GM23338 (cell line): ENCODE measurements at regions not wholly inside any gene's neighbourhood (a gene's known extent, or its start where the extent isn't known, plus 50 kb on each side); places are given as distances from the start of the nearest gene placed in this dataset.

Experiments
- ATAC-seq: fragments of 200-7000 bp; cut with Tn5 transposase; 3 replicates; pipeline ENCODE4 v1.9.1; 2020
- DNase-seq: peaks from one replicate; pipeline ENCODE4 v3.0.0-alpha.2; 2015; ENCODE audit warnings: low spot score
- H2AFZ ChIP-seq: fragments of 200-600 bp; sonication (generic); 2 replicates; pipeline ENCODE4 v1.8.0; 2016; ENCODE audit warnings: antibody characterized with exemption, mild to moderate bottlenecking, moderate library complexity
- H3F3A ChIP-seq: fragments of 200-600 bp; sonication (generic); replicated peaks from 2 replicates; pipeline ENCODE4 v1.8.0; 2017; ENCODE audit warnings: antibody characterized with exemption, mixed run types, low read depth
- H3K27ac ChIP-seq: fragments of 200-600 bp; sonication (generic); 2 replicates; pipeline ENCODE4 v1.6.1; 2016; ENCODE audit warnings: low read depth
- H3K27me3 ChIP-seq: fragments of 200-600 bp; sonication (generic); 2 replicates; pipeline ENCODE4 v1.8.0; 2016; ENCODE audit warnings: mild to moderate bottlenecking, mixed run types, moderate library complexity; ENCODE audit not compliant: insufficient read depth
- H3K36me3 ChIP-seq: fragments of 200-600 bp; sonication (generic); 2 replicates; pipeline ENCODE4 v1.8.0; 2016; ENCODE audit warnings: mild to moderate bottlenecking; ENCODE audit not compliant: insufficient read depth
- H3K4me1 ChIP-seq: fragments of 200-600 bp; sonication (generic); 2 replicates; pipeline ENCODE4 v1.8.0; 2016; ENCODE audit warnings: mild to moderate bottlenecking, moderate library complexity; ENCODE audit not compliant: insufficient read depth
- H3K4me2 ChIP-seq: fragments of 200-600 bp; sonication (generic); 2 replicates; pipeline ENCODE4 v1.7.1; 2017; ENCODE audit warnings: mixed run types
- H3K4me3 ChIP-seq: fragments of 200-600 bp; sonication (generic); 2 replicates; pipeline ENCODE4 v1.6.1; 2016; ENCODE audit warnings: mixed run types
- H3K79me2 ChIP-seq: fragments of 200-600 bp; sonication (generic); replicated peaks from 2 replicates; pipeline ENCODE4 v1.8.0; 2017; ENCODE audit warnings: mild to moderate bottlenecking; ENCODE audit not compliant: insufficient read depth
- H3K9me2 ChIP-seq: fragments of 200-600 bp; sonication (generic); 2 replicates; pipeline ENCODE4 v1.8.0; 2017; ENCODE audit not compliant: insufficient read depth
- H4K20me1 ChIP-seq: fragments of 200-600 bp; sonication (generic); replicated peaks from 2 replicates; pipeline ENCODE4 v1.8.0; 2017; ENCODE audit warnings: mild to moderate bottlenecking; ENCODE audit not compliant: insufficient read depth
- H3K27ac Mint-ChIP-seq: 2 replicates; pipeline ENCODE4 v1.8.0; 2020; ENCODE audit warnings: inconsistent platforms, mild to moderate bottlenecking, moderate library complexity, mixed read lengths
- H3K27me3 Mint-ChIP-seq: 3 replicates; pipeline ENCODE4 v1.8.0; 2022; ENCODE audit warnings: low read depth, mild to moderate bottlenecking, moderate library complexity, mixed read lengths, inconsistent platforms; ENCODE audit not compliant: insufficient read depth, poor library complexity
- H3K36me3 Mint-ChIP-seq: 3 replicates; pipeline ENCODE4 v1.8.0; 2021; ENCODE audit warnings: low read depth, mild to moderate bottlenecking, inconsistent platforms, moderate library complexity, mixed read lengths
- H3K4me1 Mint-ChIP-seq: 3 replicates; pipeline ENCODE4 v1.8.0; 2020; ENCODE audit warnings: mild to moderate bottlenecking, inconsistent platforms, mixed read lengths
- H3K4me3 Mint-ChIP-seq: 3 replicates; pipeline ENCODE4 v1.8.0; 2021; ENCODE audit warnings: moderate library complexity, mild to moderate bottlenecking, inconsistent platforms, mixed read lengths
- H3K9me3 Mint-ChIP-seq: 3 replicates; pipeline ENCODE4 v1.8.0; 2020; ENCODE audit warnings: moderate library complexity, mild to moderate bottlenecking, inconsistent platforms, mixed read lengths
- CREB1 ChIP-seq: fragments of 250-450 bp; sonication (Bioruptor Pico); IDR thresholded peaks from 2 replicates; pipeline ENCODE4 v1.5.0; 2020; ENCODE audit warnings: low read depth, mild to moderate bottlenecking, moderate library complexity
- EZH2 ChIP-seq: fragments of 200-600 bp; sonication (generic); IDR thresholded peaks from one replicate; pipeline ENCODE4 v1.8.0; 2017; ENCODE audit warnings: antibody characterized with exemption, mild to moderate bottlenecking, low read depth; ENCODE audit not compliant: unreplicated experiment
- EZH2phosphoT487 ChIP-seq: fragments of 200-600 bp; sonication (generic); IDR thresholded peaks from one replicate; pipeline ENCODE4 v1.8.1; 2018; ENCODE audit warnings: antibody characterized with exemption; ENCODE audit not compliant: unreplicated experiment
- NANOG ChIP-seq: IDR thresholded peaks from 2 replicates; pipeline ENCODE4 v1.6.1; 2016; ENCODE audit warnings: antibody characterized with exemption, borderline replicate concordance
- STAT1 ChIP-seq: IDR thresholded peaks from one replicate; pipeline ENCODE4 v1.6.1; 2016; ENCODE audit warnings: antibody characterized with exemption; ENCODE audit not compliant: unreplicated experiment
- ZNF114 ChIP-seq: fragments of 250-450 bp; sonication (Bioruptor Pico); IDR thresholded peaks from 2 replicates; pipeline ENCODE4 v1.5.0; 2020; ENCODE audit warnings: mild to moderate bottlenecking, moderate library complexity
- ZNF331 ChIP-seq: fragments of 250-450 bp; sonication (Bioruptor Pico); IDR thresholded peaks from 2 replicates; pipeline ENCODE4 v1.5.0; 2020; ENCODE audit warnings: low read depth, mild to moderate bottlenecking, moderate library complexity
- TF ChIP-seq, protein P1 (sequence below): IDR thresholded peaks from 2 replicates; pipeline ENCODE4 v1.6.1; 2016; ENCODE audit warnings: antibody characterized with exemption
- TF ChIP-seq, protein P2 (sequence below): IDR thresholded peaks from one replicate; pipeline ENCODE4 v1.6.1; 2018; ENCODE audit warnings: antibody characterized with exemption; ENCODE audit not compliant: unreplicated experiment
- TF ChIP-seq, protein P3 (sequence below), 2 experiments: fragments of 200-600 bp in 1 of 2; sonication (generic) in 1 of 2; conservative IDR thresholded peaks; 2 replicates each; pipeline versions ENCODE4 v1.5.1 to v1.6.1; 2016 to 2017; ENCODE audit warnings: antibody characterized with exemption in 2 of 2, low read depth in 2 of 2, mild to moderate bottlenecking in 2 of 2, moderate library complexity in 1 of 2

DNA sequence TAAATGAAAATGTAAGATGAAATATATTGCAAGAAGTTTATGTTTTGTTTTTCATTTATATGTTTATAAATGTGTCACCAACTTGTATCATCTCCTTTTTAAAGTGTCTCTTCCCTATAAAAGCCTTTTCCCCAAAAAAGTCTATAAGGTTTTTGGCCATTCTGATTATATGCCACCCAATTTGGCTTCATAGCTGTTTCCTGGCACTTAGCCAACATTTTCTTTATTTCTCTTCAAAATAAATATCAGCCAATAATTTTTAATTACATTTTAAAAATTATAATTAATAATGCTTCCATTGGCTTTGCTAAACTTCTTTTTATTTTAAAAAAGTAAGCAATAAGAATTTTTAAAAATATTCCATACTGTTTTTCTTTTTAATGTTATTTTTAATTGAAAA is 171.8 kb downstream of the RASSF9 start (continued):
- TF ChIP-seq, protein P1, sequence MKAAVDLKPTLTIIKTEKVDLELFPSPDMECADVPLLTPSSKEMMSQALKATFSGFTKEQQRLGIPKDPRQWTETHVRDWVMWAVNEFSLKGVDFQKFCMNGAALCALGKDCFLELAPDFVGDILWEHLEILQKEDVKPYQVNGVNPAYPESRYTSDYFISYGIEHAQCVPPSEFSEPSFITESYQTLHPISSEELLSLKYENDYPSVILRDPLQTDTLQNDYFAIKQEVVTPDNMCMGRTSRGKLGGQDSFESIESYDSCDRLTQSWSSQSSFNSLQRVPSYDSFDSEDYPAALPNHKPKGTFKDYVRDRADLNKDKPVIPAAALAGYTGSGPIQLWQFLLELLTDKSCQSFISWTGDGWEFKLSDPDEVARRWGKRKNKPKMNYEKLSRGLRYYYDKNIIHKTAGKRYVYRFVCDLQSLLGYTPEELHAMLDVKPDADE, result no peak
- no peak for TF ChIP-seq NANOG
- TF ChIP-seq EZH2, result no peak
- no peak for TF ChIP-seq CREB1
- TF ChIP-seq STAT1, result no peak
- no peak for TF ChIP-seq EZH2phosphoT487

DNA sequence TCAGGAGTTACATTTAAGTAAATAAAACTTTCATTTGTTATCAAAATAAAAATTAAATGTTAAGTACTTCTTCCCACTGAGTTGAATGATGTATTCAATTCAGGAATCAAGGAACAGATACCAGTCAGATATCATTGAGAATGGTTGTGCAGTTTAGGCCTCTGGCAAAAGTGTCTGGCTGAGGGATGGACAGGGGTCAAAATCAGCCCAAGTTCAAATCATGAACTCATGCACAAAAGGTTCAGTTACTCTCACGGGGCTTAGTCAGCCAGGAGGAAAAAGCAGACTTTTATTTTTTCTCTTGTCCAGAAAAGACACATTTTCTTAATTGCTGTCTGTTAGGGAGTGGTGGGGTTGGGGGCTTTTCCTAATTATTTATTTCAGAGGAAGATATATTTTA is 166.3 kb downstream of the RASSF9 start:
- no peaks in the 10 kb centered on the region for H3K27me3 Mint-ChIP-seq
- ATAC-seq, result no peak
- Histone ChIP-seq H3K27me3 (no peaks in the 10 kb centered on the region), H3K79me2 (no peaks in the 10 kb centered on the region), H3K4me3 (no peak overlapping the region), H3K9me2 (no peaks in the 10 kb centered on the region), H3K4me2 (no peak overlapping the region), H3K27ac (no peak overlapping the region), H2AFZ (no peak overlapping the region), H3F3A (no peaks in the 10 kb centered on the region), H4K20me1 (no peaks in the 10 kb centered on the region), H3K4me1 (no peaks in the 10 kb centered on the region), H3K36me3 (no peaks in the 10 kb centered on the region)
- no peak overlapping the region for H3K27ac Mint-ChIP-seq
- H3K4me1 Mint-ChIP-seq, result no peaks in the 10 kb centered on the region
- H3K36me3 Mint-ChIP-seq, result peaks cover 4% of the 10 kb centered on the region; the same call in 1 of the 3 replicates
- DNase-seq, result no peak
- H3K4me3 Mint-ChIP-seq, result no peak overlapping the region
- H3K9me3 Mint-ChIP-seq, result peaks cover 11% of the 10 kb centered on the region
- TF ChIP-seq, protein P1, result no peak
- TF ChIP-seq EZH2, result no peak
- TF ChIP-seq, protein P2, sequence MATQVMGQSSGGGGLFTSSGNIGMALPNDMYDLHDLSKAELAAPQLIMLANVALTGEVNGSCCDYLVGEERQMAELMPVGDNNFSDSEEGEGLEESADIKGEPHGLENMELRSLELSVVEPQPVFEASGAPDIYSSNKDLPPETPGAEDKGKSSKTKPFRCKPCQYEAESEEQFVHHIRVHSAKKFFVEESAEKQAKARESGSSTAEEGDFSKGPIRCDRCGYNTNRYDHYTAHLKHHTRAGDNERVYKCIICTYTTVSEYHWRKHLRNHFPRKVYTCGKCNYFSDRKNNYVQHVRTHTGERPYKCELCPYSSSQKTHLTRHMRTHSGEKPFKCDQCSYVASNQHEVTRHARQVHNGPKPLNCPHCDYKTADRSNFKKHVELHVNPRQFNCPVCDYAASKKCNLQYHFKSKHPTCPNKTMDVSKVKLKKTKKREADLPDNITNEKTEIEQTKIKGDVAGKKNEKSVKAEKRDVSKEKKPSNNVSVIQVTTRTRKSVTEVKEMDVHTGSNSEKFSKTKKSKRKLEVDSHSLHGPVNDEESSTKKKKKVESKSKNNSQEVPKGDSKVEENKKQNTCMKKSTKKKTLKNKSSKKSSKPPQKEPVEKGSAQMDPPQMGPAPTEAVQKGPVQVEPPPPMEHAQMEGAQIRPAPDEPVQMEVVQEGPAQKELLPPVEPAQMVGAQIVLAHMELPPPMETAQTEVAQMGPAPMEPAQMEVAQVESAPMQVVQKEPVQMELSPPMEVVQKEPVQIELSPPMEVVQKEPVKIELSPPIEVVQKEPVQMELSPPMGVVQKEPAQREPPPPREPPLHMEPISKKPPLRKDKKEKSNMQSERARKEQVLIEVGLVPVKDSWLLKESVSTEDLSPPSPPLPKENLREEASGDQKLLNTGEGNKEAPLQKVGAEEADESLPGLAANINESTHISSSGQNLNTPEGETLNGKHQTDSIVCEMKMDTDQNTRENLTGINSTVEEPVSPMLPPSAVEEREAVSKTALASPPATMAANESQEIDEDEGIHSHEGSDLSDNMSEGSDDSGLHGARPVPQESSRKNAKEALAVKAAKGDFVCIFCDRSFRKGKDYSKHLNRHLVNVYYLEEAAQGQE, result no peak
- TF ChIP-seq ZNF114 (CRISPR knock-in tag), result no peak
- TF ChIP-seq EZH2phosphoT487, result no peak

DNA sequence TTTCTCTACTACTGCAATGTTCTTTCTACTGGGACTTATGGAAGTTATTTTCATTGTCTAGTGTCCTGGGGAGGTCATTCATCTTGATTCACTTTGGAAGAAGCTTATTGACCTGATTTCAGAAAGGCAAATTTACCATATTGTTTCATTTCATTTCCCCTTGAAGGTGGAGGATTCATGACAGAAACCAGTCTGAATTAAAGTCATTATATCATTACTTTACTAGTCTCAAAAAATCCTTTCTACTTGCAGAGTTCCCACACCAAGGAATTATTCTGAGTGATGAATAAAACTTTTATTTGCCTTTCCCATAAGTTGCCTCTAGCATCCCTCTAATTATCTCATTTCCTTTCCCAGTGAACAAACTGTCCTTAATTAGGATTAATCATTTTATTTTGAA is 163.8 kb downstream of the RASSF9 start:
- no peaks in the 10 kb centered on the region for H3K36me3 ChIP-seq
- DNase-seq, result no peak
- Mint-ChIP-seq H3K4me1 (no peaks in the 10 kb centered on the region), H3K27me3 (no peaks in the 10 kb centered on the region), H3K9me3 (peaks cover 11% of the 10 kb centered on the region), H3K27ac (no peak overlapping the region), H3K36me3 (peaks cover 4% of the 10 kb centered on the region; the same call in 1 of the 3 replicates), H3K4me3 (no peak overlapping the region)
- H3K79me2 ChIP-seq, result no peaks in the 10 kb centered on the region
- H3F3A ChIP-seq, result no peaks in the 10 kb centered on the region
- H3K9me2 ChIP-seq, result no peaks in the 10 kb centered on the region
- no peak overlapping the region for H3K27ac ChIP-seq
- H3K4me2 ChIP-seq, result no peak overlapping the region
- ATAC-seq, result no peak
- H3K4me1 ChIP-seq, result no peaks in the 10 kb centered on the region
- no peak overlapping the region for H3K4me3 ChIP-seq
- no peak overlapping the region for H2AFZ ChIP-seq
- no peaks in the 10 kb centered on the region for H3K27me3 ChIP-seq
- H4K20me1 ChIP-seq, result no peaks in the 10 kb centered on the region
- TF ChIP-seq EZH2phosphoT487 (no peak), ZNF331 (CRISPR knock-in tag) (no peak), EZH2 (no peak), CREB1 (no peak), NANOG (no peak)
- TF ChIP-seq, protein P3, sequence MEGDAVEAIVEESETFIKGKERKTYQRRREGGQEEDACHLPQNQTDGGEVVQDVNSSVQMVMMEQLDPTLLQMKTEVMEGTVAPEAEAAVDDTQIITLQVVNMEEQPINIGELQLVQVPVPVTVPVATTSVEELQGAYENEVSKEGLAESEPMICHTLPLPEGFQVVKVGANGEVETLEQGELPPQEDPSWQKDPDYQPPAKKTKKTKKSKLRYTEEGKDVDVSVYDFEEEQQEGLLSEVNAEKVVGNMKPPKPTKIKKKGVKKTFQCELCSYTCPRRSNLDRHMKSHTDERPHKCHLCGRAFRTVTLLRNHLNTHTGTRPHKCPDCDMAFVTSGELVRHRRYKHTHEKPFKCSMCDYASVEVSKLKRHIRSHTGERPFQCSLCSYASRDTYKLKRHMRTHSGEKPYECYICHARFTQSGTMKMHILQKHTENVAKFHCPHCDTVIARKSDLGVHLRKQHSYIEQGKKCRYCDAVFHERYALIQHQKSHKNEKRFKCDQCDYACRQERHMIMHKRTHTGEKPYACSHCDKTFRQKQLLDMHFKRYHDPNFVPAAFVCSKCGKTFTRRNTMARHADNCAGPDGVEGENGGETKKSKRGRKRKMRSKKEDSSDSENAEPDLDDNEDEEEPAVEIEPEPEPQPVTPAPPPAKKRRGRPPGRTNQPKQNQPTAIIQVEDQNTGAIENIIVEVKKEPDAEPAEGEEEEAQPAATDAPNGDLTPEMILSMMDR (conservative IDR thresholded peaks at IDR 0.05; ENCODE audit: low read depth in 2 of 2), result no peak
